IMR-90 (cell line): ENCODE measurements at regions not wholly inside any gene's neighbourhood (a gene's known extent, or its start where the extent isn't known, plus 50 kb on each side); places are given as distances from the start of the nearest gene placed in this dataset.

Experiments
- ATAC-seq: fragments of 200-7000 bp; cut with Tn5 transposase; 2 replicates; pipeline ENCODE4 v1.9.1; 2020; ENCODE audit warnings: low read depth, mild to moderate bottlenecking, moderate library complexity
- BruUV-seq: library from RNA; stranded (reverse); fragments of 400-500 nt; replicated peaks from 2 replicates; lab custom pipeline; 2021; lab: Mats Ljungman, UMichigan
- CTCF ChIA-PET: fragments of 300-600 bp; formaldehyde crosslinking; extraction: SDS; loops from one replicate; lab custom pipeline; 2021; ENCODE audit warnings: antibody characterized with exemption; lab: Yijun Ruan, JAX
- POLR2A ChIA-PET: fragments of 300-600 bp; sonication (Branson Sonifier 250); formaldehyde crosslinking; loops from one replicate; lab custom pipeline; 2022; ENCODE audit warnings: antibody characterized with exemption; ENCODE audit not compliant: unreplicated experiment; lab: Charles Lee
- DNase-seq: peaks from one replicate; pipeline ENCODE4 v3.0.0; 2013
- H2AFZ ChIP-seq: replicated peaks from 2 replicates; pipeline ENCODE3; 2013; ENCODE audit warnings: low read length, mild to moderate bottlenecking; ENCODE audit not compliant: poor library complexity
- H2AK5ac ChIP-seq: 2 replicates; pipeline ENCODE4 v1.6.1; 2013; ENCODE audit warnings: low read depth, low read length, inconsistent platforms
- H2AK9ac ChIP-seq: replicated peaks from 2 replicates; pipeline ENCODE3; 2013; ENCODE audit warnings: mild to moderate bottlenecking, low read depth, low read length, moderate library complexity; ENCODE audit not compliant: poor library complexity
- H2BK120ac ChIP-seq: 2 replicates; pipeline ENCODE4 v1.6.1; 2013; ENCODE audit warnings: low read depth, low read length, inconsistent platforms
- H2BK15ac ChIP-seq: 3 replicates; pipeline ENCODE4 v1.6.1; 2013; ENCODE audit warnings: low read depth, low read length, inconsistent platforms
- H2BK20ac ChIP-seq: 2 replicates; pipeline ENCODE4 v1.6.1; 2013; ENCODE audit warnings: low read depth, mild to moderate bottlenecking, inconsistent platforms, low read length, moderate library complexity
- H2BK5ac ChIP-seq: 2 replicates; pipeline ENCODE4 v1.6.1; 2013; ENCODE audit warnings: mild to moderate bottlenecking, low read depth, low read length, inconsistent platforms; ENCODE audit not compliant: poor library complexity, severe bottlenecking
- H3K14ac ChIP-seq: replicated peaks from 2 replicates; pipeline ENCODE4 v1.6.1; 2013; ENCODE audit warnings: low read depth, low read length, inconsistent platforms
- H3K18ac ChIP-seq: 2 replicates; pipeline ENCODE4 v1.6.1; 2013; ENCODE audit warnings: low read depth, low read length, control low read depth
- H3K23ac ChIP-seq: 2 replicates; pipeline ENCODE4 v1.6.1; 2013; ENCODE audit warnings: low read depth, low read length, inconsistent platforms
- H3K27ac ChIP-seq: 2 replicates; pipeline ENCODE4 v1.5.1; 2013; ENCODE audit warnings: mild to moderate bottlenecking, control low read depth, low read length; ENCODE audit not compliant: insufficient read depth
- H3K27me3 ChIP-seq: 2 replicates; pipeline ENCODE4 v1.6.1; 2013; ENCODE audit warnings: low read length; ENCODE audit not compliant: control insufficient read depth, insufficient read depth
- H3K36me3 ChIP-seq: 2 replicates; pipeline ENCODE4 v1.6.1; 2013; ENCODE audit warnings: low read length, mixed read lengths; ENCODE audit not compliant: control insufficient read depth, insufficient read depth
- H3K4ac ChIP-seq: 2 replicates; pipeline ENCODE4 v1.6.1; 2013; ENCODE audit warnings: low read depth, low read length, inconsistent platforms
- H3K4me1 ChIP-seq: 2 replicates; pipeline ENCODE4 v1.6.1; 2013; ENCODE audit warnings: low read length, mixed read lengths; ENCODE audit not compliant: control insufficient read depth, insufficient read depth
- H3K4me2 ChIP-seq: 2 replicates; pipeline ENCODE4 v1.6.1; 2013; ENCODE audit warnings: low read depth, mild to moderate bottlenecking, control low read depth, low read length, moderate library complexity
- H3K4me3 ChIP-seq: 2 replicates; pipeline ENCODE4 v1.5.1; 2013; ENCODE audit warnings: low read depth, mild to moderate bottlenecking, control low read depth, low read length, moderate library complexity; ENCODE audit not compliant: insufficient read depth
- H3K56ac ChIP-seq: 2 replicates; pipeline ENCODE4 v1.6.1; 2013; ENCODE audit warnings: low read length, inconsistent platforms; ENCODE audit not compliant: insufficient read depth; ENCODE audit errors: extremely low read depth
- H3K79me1 ChIP-seq, 2 experiments: 2 replicates each; pipeline ENCODE4 v1.6.1; 2013; ENCODE audit warnings: low read length in 2 of 2, inconsistent platforms in 1 of 2, low read depth in 1 of 2
- H3K9ac ChIP-seq: 2 replicates; pipeline ENCODE4 v1.6.1; 2013; ENCODE audit warnings: low read depth, low read length, control low read depth
- H3K9me1 ChIP-seq: 2 replicates; pipeline ENCODE4 v1.6.1; 2013; ENCODE audit warnings: low read length, inconsistent platforms; ENCODE audit not compliant: insufficient read depth
- H3K9me3 ChIP-seq: 2 replicates; pipeline ENCODE4 v1.6.1; 2013; ENCODE audit warnings: low read length; ENCODE audit not compliant: control insufficient read depth, insufficient read depth
- H4K20me1 ChIP-seq: 2 replicates; pipeline ENCODE4 v1.6.1; 2013; ENCODE audit warnings: low read length, inconsistent platforms; ENCODE audit not compliant: insufficient read depth
- H4K5ac ChIP-seq: 2 replicates; pipeline ENCODE4 v1.6.1; 2013; ENCODE audit warnings: mild to moderate bottlenecking, low read depth, low read length, control low read depth
- H4K8ac ChIP-seq, 2 experiments: 2 replicates each; pipeline ENCODE4 v1.6.1; 2013; ENCODE audit warnings: low read depth in 2 of 2, low read length in 2 of 2, control low read depth in 1 of 2, inconsistent platforms in 1 of 2
- H4K91ac ChIP-seq: 2 replicates; pipeline ENCODE4 v1.6.1; 2013; ENCODE audit warnings: low read depth, low read length, inconsistent platforms; ENCODE audit not compliant: insufficient read depth
- CEBPB ChIP-seq: IDR thresholded peaks from 2 replicates; pipeline ENCODE4 v1.6.1; 2012; ENCODE audit warnings: low read depth, low read length, improper control_type of control experiment
- CHD1 ChIP-seq: IDR thresholded peaks from 2 replicates; pipeline ENCODE4 v1.6.1; 2012; ENCODE audit warnings: low read depth, low read length, improper control_type of control experiment
- MXI1 ChIP-seq: IDR thresholded peaks from 2 replicates; pipeline ENCODE4 v1.6.1; 2012; ENCODE audit warnings: low read depth, mild to moderate bottlenecking, low read length, moderate library complexity, borderline replicate concordance
- NFE2L2 ChIP-seq: fragments of 150-350 bp; IDR thresholded peaks from 2 replicates; pipeline ENCODE4 v1.6.1; 2016; ENCODE audit warnings: low read depth, mild to moderate bottlenecking, low read length
- POLR2A ChIP-seq: IDR thresholded peaks from 2 replicates; pipeline ENCODE4 v1.6.1; 2012; ENCODE audit warnings: mild to moderate bottlenecking, low read depth, low read length
- RAD21 ChIP-seq: IDR thresholded peaks from 2 replicates; pipeline ENCODE4 v1.6.1; 2012; ENCODE audit warnings: low read length, improper control_type of control experiment
- USF2 ChIP-seq: fragments of 150-350 bp; IDR thresholded peaks from 2 replicates; pipeline ENCODE4 v1.6.1; 2017; ENCODE audit warnings: mild to moderate bottlenecking, antibody characterized with exemption, low read length, low read depth
- WGBS, 2 experiments: methylation state at CpG; one replicate each; pipeline versions ENCODE4 v1.1.5 to v1.1.7; 2013; ENCODE audit warnings: missing lambda C conversion rate in 2 of 2; ENCODE audit not compliant: insufficient read length in 1 of 2; ENCODE audit errors: extremely low coverage in 2 of 2; 5-methylcytosine and 5-hydroxymethylcytosine counted together
- dilution Hi-C: fragments of 300-500 bp; cut with HindIII; formaldehyde crosslinking; loops from one replicate; pipeline ENCODE4 v1.14.3; 2018; ENCODE audit warnings: low sequenced_read_pairs; ENCODE audit not compliant: unreplicated experiment
- in situ Hi-C: fragments of 300-500 bp; cut with MboI; formaldehyde crosslinking; loops from 3 replicates; pipeline ENCODE4 v1.14.3; 2019; ENCODE audit warnings: low sequenced_read_pairs, inconsistent platforms, mixed read lengths
- intact Hi-C: fragments of 100-400 bp; cut with micrococcal nuclease; formaldehyde crosslinking; loops from 2 replicates; pipeline ENCODE4 v1.10.0; 2022

- no peak overlapping the region for H3K4me2 ChIP-seq
- in situ Hi-C loops = no loop called here
- H3K79me1 ChIP-seq = no peaks in the 10 kb centered on the region
- H3K18ac ChIP-seq = no peak overlapping the region
- no peak overlapping the region for H2BK20ac ChIP-seq
- no peak overlapping the region for H3K23ac ChIP-seq
- CTCF ChIA-PET = no interaction called here
- no peak overlapping the region for H2AFZ ChIP-seq
- POLR2A ChIA-PET = no interaction called here
- WGBS, 2 experiments = 82% methylated on average over 8 of the region's 26 CpGs; no CpG with 5 or more reads in 1 of the 2 experiments
- no peak overlapping the region for H2AK5ac ChIP-seq
- no peak overlapping the region for H3K4ac ChIP-seq
- H3K9ac ChIP-seq = no peak overlapping the region
- DNase-seq (no peak), ATAC-seq (no peak)
- intact Hi-C loops = no loop called here
- no peak overlapping the region for H2BK120ac ChIP-seq
- H3K56ac ChIP-seq = no peak overlapping the region
- no peaks in the 10 kb centered on the region for H3K9me1 ChIP-seq
- H3K9me3 ChIP-seq = no peaks in the 10 kb centered on the region
- no peak overlapping the region for H3K4me3 ChIP-seq
- H3K27me3 ChIP-seq = peaks cover 2% of the 10 kb centered on the region; the same call in 1 of the 2 replicates
- no peak overlapping the region for H3K27ac ChIP-seq
- H2BK15ac ChIP-seq = no peak overlapping the region
- H4K91ac ChIP-seq = no peak overlapping the region
- no peaks in the 10 kb centered on the region for H3K36me3 ChIP-seq
- no peak overlapping the region for H2AK9ac ChIP-seq
- no peaks in the 10 kb centered on the region for H4K20me1 ChIP-seq
- no peak overlapping the region for H4K8ac ChIP-seq
- no TSS peak for BruUV-seq
- TF ChIP-seq NFE2L2 (no peak), POLR2A (no peak), USF2 (no peak), RAD21 (no peak), CHD1 (no peak), MXI1 (no peak), CEBPB (no peak)
- no peak overlapping the region for H3K14ac ChIP-seq
- dilution Hi-C loops = no loop called here
- H4K5ac ChIP-seq = no peak overlapping the region
- peak overlapping the region; percentile 20 for H2BK5ac ChIP-seq
- no peaks in the 10 kb centered on the region for H3K4me1 ChIP-seq
Observed at GRCh38 chr17:36761203-36761950, 160.0 kb downstream of the MRM1 start.
